ENCODE measurements at regions not wholly inside any gene's neighbourhood (a gene's known extent, or its start where the extent isn't known, plus 50 kb on each side); places are given as distances from the start of the nearest gene placed in this dataset.
A peak's percentile ranks its signal among the peaks of the same experiment; 100 is the strongest.

DNA sequence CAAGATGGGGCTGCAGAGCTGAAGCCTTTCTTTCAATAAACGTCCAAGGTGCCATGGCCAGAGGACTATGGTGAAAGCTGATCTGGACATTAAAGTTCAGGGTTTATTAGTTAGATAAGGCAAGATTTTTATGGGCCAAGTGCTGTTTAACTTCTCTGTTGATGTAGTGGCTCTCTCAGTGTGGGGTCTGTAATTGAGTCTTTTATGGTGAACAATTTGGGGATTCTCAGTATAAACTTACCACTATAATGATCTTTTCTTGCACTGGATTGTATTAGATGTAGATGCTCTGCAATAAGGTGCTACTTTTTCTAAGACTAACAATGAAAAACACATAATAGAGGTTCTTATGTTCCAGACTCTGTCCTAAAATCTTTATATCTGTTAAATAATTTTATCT is 190.1 kb upstream of the KLF12 start:
- DNase-seq: no peak

GRCh38 chr13:74322562-74322961 is 188.4 kb upstream of the KLF12 start:
- DNase-seq: no peak

DNA sequence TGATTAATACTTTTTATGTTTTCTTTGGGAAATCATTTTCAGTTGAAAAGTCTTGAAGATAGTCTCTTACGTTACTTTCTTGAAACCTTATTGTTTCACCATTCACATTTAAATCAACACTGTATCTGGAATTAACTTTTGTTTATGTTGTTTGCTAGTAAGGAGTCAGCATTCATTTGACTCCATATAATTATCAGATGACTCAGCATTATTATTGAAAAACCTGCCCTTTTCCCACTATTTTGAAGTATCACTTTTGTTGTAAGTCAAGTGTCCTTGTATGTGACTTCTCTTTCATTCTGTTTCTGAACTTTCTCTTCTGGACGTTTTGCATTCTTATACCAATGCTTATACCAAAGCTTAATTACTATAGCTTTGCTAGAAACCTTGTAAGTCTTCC is 186.1 kb upstream of the KLF12 start:
- no peak for DNase-seq

DNA sequence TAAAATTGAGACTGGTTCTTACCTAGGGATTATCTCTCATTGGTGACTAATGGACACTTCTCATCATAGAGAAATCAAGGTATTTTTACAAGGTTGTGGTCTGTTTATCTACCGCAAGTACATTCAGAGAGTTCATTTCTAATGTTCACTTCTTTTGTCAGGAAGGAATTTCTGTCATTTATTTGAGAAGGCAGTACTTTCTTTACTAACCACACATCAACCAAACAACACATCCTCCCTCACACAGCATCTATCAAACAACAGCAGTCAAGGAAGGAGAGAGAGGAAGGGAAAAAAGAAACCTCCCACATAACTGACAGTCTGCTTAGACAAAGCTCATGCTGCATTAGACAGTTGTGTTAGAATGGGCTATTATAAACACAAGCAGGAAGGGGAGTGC is 182.3 kb upstream of the KLF12 start:
- no peak for DNase-seq

DNA sequence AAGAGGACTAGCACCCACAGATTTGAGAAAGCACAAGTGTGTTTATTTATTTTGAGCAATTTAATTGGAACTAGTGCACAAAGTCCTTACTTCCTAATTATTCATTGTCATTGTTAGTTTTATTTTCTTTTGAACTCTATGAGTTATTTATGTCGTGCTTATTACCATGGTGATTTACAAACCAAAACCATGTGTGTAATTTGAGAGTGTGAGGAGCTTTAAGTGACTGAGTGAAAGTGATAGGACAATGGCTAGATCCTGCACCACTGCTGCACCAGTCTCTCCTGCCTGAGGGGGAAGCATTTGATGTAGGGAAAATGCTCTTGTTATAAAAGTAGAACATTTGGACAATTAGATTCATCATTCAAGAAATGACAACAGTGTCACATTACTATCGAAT is 172.3 kb upstream of the KLF12 start:
- no peak for DNase-seq

GRCh38 chr13:74305876-74306275 is 171.7 kb upstream of the KLF12 start:
- no peak for DNase-seq

GRCh38 chr13:74301258-74301935 is 167.2 kb upstream of the KLF12 start:
- no peak for DNase-seq

DNA sequence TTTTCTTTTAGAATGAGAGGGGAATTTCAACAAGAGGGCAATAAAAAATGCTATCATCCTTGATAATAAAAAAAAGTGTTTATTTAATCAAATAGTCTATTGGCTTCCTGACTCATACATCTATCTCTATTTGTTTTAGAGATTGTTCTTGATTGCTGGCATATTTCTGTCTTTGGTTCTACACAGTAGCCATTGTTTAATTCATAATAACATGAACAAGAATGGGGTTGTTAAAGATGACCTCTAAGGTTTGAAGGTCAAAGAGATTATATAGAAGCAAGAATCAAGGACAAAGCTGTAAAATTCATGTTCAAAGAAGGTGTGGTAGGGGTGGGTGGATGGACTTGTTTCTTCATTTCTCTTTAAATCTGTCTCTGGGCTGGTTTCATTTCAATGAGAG is 166.0 kb upstream of the KLF12 start:
- no peak for DNase-seq

DNA sequence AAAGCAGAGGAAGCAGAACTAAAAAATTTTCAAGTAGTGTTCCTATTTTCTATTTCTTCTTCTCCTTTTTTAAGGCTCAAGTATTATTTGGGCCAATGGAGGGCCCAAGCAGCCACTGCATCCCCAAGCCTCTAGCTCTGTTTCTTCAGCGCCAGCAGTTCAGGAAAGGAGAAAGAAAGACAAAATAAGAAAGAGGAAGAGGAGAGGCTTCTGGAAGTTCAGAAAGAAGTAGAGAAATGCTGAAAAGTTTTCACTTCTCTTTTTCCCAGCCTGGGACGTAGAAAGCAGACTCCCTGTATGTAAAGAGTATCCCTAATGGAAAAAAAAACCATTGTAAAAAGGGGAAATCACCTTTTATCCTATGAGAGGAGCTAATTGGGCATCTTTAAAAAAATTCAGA is 165.5 kb upstream of the KLF12 start:
- DNase-seq: no peak

GRCh38 chr13:74298923-74299322 is 164.7 kb upstream of the KLF12 start:
- no peak for DNase-seq

DNA sequence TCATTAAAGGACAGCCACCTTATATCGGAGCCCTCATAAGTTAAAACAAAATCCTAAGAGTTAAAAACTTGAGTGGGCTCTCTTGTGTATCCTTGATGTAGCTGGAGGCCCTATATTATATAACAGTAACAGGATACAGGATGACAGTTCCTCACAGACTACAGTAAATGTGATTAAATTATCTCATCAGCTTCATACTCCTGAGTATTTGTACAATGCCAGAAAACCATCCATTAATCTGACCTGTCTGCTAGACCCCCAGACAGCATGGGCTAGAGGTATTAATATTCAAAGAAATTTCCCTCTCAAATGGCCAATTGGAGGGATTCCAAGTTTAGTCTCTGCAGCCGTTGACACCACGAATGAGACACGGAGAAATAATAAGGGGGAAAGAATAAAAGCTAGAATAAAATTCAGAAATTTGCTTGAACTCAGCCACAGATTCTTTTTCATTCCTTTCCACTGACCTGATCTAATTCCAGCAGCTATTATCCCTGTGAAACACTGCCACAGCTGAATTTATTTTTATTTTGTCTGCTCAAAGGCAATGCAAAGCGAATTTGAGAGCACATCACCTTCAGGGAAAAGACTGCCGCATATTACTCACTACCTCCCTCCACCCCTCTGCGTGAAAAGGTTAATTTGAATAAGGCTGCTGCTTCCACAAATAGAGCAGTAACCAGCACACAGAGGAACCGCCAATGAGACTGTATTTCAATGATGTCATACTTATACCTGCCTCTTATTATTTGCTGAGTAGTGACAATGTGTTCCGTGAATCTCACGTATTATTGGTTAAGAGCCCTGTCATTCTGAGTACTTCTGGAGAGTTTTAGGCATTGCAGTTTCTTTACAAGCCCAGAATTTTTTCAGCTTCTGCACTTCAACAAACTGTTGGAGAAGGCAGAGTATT is 155.9 kb upstream of the KLF12 start:
- DNase-seq: peak; percentile 78

DNA sequence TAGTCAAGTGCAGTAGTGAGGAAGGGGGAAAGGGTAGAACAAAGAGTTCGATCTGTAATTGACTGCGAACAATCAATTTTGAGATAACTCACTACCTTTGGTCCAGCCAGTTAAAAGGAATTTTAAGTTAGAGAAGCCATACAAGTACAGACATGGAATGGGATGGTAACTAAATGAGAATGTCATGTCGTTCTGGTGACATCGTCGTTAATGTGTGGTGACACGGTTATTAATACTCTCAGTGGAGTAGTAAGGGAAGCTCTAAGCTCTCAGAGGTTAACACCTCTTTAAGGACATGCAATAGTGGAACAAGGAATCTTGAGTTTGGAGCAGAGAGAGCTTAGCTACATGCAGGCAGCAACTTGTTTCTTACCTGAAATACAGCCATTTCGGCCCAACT is 154.9 kb upstream of the KLF12 start:
- no peak for DNase-seq

- DNase-seq: peak; percentile 21
Observed at GRCh38 chr13:74288361-74288911, 154.2 kb upstream of the KLF12 start.

DNA sequence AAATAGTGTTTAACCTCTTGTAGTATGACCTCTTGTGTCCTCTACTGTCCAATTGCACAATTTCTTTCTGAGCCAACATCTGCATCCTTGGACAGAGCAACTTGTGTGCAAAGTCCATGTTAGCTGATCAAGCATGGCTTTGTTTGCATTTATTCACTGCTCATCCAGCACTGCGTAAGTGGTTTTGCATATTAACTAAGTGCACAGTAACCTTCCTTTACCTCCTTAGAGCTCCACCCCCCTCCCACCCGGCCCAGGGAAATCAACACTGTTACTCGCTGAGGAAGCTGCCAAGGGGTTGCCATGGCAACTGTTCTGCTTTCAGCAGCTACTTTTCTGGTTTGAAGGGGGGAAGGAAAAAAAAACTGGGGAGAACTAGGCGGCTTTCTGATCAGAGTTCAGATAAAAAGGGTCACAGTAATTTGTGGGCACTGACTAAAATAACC is 153.5 kb upstream of the KLF12 start:
- DNase-seq: peak; percentile 72

GRCh38 chr13:74280795-74281490 is 146.7 kb upstream of the KLF12 start:
- DNase-seq: no peak

DNA sequence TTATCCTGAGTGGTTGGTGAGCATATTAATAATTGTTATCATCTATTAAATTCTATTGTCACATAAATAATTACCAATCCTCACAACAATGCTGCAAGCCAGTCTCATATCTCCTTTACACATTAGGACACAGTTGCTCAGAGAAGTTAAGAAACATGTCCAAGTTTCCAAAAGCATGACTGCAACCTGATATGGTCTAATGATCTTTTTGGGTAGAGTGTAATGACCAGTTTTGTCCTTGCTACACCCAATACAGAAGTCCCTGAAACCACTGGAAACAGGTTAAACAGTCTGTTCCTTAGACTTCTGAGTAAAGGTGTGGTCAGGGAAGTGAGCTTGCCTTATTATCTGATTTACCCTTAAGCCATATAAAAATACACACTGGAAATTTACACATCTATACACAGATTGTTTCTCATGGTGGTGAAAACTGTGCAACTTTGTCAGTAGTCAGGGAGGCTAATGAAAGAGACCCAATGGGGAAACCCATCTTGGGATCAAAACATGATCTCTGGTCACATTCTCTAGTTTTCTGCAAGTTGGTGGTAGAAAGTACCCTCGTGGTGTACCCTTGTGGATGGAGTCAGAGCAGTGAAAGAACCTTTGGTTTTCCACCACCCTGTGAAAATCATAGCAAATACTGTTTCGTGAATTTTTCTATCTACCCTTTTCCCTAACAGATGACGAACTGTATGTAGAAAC is 146.0 kb upstream of the KLF12 start:
- DNase-seq: no peak

DNA sequence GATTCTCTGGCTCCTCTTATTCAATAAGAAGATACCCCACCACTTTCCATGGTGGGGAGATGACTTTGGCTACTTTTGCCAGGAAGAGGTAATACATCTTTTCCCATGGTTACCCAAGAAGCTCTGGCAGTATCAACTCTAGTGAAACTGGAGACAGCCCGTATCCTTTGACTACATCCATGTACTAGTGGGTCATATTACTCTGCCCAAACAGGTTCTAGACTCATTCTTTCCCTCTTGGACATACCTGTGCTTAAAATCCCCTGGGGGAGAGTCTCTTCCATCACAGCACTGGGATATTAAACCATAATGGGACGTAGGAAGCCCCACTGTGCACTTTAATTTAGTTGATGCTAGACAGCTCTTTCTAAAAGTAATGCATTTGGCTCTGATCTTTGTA is 144.7 kb upstream of the KLF12 start:
- no peak for DNase-seq

DNA sequence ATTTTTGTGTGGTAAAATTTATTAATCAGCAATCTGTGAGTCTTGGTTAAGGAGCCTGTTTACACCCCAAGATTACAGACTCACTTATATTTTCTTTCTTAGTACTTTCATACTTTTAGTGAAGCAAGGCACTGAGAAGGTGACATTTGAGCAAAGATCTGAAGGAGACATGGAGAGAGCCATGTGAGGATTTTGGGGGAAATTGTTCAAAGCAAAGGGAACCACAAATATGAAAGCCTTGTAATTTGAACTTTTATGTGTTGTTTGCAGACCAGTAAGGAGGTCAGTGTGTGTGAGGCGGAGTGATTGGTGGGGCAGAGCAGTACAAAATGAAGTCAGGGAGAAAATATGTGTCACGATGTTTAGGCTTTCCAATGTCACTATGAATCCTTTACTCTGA is 140.7 kb upstream of the KLF12 start:
- DNase-seq: no peak

DNA sequence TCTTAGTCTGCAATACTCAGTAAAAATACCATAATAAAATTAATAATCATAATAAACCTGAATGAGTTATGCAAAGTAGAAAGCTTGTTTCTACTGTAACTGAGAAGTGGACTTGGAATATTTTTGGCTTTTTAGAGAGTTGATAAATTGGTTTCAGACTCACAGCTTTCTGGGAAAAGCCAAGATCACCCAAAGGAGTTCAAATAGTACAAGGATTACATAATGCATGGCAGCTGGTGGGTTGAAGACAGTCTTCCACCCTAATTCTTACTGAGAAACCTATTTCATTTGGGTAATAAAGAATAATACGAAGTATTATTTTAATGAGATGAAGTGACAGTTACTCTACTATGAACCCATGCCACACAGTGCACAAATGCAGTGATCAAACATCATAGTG is 139.4 kb upstream of the KLF12 start:
- DNase-seq: no peak

DNA sequence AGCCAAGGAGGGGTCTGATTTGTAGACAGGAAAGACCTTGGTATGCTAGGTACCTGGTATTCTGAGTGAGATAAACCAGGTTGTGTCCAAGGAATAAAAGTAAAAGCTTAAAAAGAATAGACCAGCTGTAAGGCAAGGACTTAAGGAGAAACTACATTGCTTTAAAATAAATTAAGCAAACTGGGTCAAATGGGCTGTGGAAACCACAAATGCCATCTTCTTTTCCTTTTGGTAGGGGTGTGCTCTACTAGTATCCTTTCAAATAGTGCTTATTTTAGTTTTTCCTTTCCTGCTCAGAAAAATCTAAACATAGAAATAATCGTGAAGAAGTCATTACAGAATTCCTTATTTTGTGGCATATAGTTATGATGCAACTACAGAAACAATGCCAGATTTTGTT is 138.6 kb upstream of the KLF12 start:
- DNase-seq: no peak

DNA sequence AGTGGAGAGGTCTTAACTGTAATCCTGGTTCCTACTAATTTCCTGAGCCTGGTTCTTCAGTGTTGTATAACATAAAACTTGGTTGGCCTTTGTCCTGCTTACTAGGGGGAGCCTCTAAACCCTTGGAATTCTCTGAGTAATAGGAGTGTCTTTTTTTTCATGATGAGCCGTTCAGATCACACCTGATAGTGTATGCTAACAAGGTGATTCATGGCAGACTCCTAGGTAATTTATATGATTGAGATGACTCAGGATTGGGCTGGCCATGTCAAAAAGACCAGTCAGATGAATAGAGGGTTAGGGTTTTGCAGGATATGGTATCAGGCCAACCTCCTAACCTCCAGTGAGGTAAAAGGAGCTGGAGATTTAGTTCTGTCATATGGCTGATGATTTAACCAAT is 135.8 kb upstream of the KLF12 start:
- no peak for DNase-seq

- DNase-seq: no peak
Observed at GRCh38 chr13:74266861-74267260, 132.7 kb upstream of the KLF12 start.

- no peak for DNase-seq
Observed at GRCh38 chr13:74266309-74266708, 132.1 kb upstream of the KLF12 start.
